NCI-H748 treated with DMSO at 0.1 percent for 48 hours (cell line): ENCODE measurements at regions not wholly inside any gene's neighbourhood (a gene's known extent, or its start where the extent isn't known, plus 50 kb on each side); places are given as distances from the start of the nearest gene placed in this dataset.
"Not testable (repeated sequence)": the region's sequence is repeated elsewhere in the genome, so short reads cannot be mapped to it uniquely, and the experiment has no call there.

Experiments used
- DNase-seq: peaks from one replicate; lab custom pipeline; 2025; lab: John Stamatoyannopoulos, UW

DNA sequence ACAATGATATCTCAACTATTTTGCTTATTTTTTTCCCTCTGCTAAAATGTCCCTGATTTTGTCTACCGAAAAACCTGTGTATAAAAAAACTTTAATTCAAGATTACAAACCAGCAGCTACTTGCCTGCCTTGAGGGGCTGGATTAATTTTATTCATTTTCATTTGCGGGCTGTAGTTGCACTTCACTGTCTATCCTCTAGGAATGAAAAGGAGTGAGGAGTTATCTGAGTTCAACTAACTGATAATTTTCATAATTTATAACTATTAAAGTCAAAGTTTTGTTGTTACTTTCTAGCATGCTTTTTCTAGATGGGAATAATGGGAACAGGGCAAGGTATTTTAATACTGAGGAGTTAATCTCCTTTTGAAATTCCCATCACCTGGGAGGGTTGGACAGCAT lies 50.3 kb upstream of the AGTPBP1 start:
- DNase-seq, result not testable (repeated sequence)

DNA sequence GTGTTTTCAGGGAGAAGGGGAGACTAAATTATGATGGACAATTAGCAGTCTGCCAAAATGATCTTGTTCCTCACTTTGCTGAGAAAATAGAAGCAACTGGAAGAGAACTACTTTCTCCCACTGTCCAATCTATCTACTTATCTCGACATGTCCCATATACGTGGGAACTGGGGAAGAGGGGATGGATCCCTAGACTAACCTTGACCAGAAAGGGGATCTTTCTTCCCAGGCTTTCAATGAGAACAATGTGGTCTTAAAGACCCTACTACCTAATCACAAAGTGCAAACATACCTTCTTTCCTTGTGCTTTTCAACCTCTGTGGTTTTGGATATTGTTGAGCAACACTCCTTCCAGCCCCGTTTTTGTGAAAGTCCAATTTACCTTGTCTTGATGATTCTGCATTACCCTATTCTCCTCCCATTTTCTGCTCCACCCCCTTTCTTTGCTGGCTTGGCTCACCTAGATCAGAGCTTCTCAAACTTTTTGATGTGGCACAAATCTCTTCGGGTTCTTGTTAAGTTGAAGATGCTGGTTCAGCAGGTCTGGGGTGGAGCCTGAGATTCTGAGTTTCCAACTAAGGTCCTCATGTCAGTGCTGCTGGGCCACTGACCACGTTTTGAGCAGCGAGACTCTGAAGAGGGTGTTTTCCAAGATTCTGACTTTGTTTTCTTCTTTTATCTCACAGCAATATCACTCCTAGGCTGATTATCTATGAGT lies 61.4 kb upstream of the AGTPBP1 start:
- DNase-seq, result not testable (repeated sequence)

- not testable (repeated sequence) for DNase-seq
Observed at GRCh38 chr9:85804847-85805133, 63.0 kb upstream of the AGTPBP1 start.

DNA sequence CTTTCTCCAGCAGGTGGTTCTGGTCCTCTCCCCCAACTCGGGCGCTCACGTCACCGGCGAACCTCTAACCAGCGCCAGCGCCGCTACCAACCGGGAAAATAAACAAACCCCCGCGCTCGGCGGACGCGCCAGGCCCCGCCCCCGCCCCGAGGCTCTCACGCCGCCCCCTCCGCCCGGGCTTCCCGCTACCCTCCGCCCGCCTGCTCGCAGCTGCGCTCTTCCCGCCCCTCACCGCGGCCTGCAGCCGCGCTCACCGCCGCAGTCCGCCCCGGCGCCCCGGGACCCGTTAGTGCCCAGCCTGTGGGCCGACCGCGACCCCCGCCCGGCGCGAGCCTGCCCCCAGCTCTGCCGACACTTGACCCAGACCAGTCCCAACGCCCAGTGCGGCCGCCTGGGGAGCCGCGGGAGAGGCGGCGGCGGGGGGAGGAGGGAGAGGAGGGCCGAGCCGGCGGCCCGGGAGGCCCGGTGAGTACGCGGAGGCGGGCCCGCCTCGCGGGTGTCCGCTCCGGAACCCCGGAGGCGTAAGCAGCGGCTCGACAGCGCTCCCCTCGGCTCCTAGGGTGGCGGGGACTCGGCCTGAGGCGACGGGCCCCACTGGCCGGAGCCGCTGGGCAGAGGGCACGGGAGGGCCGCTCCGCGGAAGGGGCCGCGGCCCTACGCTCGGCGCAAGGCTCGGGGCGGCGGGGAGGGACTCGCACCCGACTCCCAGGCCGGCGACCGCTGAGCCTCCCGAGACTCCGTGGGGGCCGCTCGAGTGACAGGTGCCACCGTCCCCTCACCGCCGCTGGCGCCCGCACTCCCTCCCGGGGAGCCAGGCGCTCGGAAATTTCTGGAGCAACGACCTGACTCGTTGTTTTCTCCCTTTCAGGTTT lies 63.6 kb upstream of the AGTPBP1 start:
- peak; percentile 21 for DNase-seq

- not testable (repeated sequence) for DNase-seq
Observed at GRCh38 chr9:85808329-85808728, 66.6 kb upstream of the AGTPBP1 start.

GRCh38 chr9:85813388-85813787 lies 71.6 kb upstream of the AGTPBP1 start:
- DNase-seq, result not testable (repeated sequence)

GRCh38 chr9:85814800-85815199 lies 73.0 kb upstream of the AGTPBP1 start:
- DNase-seq, result not testable (repeated sequence)

DNA sequence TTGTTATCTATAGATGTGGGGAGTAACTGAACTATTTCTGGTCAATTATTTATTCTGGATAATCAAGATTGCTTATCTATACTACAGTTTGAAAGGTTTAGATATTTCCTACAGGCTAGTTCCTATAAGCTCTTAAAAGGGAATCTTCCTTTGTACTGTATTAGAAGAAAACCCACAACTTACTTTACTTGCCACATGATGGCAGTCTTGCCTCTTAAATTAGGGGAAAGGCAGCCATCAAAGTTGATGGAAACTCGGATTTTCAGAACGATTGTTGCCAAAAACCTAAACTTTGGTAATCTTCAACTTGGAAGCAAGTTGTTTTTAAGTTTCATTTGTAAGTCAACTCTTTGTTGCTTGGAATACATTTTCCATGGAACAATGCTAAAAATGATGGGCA lies 77.2 kb upstream of the AGTPBP1 start:
- DNase-seq, result peak; percentile 3

GRCh38 chr9:85820598-85820997 lies 78.8 kb upstream of the AGTPBP1 start:
- not testable (repeated sequence) for DNase-seq

DNA sequence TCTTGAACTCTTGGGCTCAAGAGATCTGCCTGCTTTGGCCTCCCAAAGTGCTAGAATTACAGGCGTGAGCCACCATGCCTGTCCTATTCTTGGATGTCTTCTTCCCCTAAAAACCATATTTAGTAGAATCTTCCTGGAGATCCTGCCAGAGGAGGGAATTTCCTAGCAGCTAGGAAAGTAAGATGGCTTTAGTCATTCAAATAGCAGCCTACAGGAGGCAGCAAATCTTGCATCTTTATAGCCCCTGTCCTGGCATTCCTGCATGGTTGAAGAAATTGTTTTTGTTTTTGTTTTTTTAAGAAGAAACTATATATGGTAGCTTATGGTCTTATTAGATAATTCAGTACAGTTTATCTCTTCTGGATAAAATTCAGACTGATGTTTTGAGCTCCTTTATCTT lies 83.2 kb upstream of the AGTPBP1 start:
- not testable (repeated sequence) for DNase-seq

GRCh38 chr9:85834591-85834990 lies 92.8 kb upstream of the AGTPBP1 start:
- not testable (repeated sequence) for DNase-seq

DNA sequence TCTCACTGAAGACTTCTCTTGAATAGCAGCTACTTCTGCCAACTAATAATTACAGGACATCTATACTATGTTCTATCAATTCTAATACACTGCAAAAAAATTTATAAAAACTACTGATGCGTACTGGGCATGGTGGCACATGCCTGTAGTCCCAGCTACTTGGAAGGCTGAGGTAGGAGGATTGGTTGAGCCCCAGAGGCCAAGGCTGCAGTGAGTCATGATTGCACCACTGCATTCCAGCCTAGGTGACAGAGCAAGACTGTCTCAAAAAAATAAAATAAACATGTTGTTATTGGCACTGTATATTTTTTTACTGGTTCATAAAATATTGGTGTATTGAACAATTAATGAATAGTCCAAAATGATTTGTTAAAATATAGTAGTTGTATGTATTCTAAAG lies 97.0 kb upstream of the NAA35 start:
- not testable (repeated sequence) for DNase-seq

DNA sequence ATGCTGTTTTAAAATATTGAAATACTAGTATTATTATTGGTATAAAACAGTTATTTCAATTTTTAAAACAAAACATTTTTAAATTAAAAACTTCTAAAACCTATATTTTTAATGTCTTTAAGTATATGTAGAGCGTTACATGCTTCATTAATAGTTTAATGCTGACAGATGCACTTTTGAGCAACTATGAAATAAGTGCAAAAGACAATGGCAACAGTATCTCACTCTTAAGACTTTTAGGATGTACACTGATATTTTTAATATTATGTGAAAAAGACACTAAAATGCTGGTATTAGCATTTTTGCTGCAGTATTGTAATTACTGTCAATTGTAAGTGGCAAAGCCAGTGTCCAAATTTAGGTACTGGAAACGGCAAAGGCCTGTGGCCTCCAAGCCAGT lies 93.2 kb upstream of the NAA35 start:
- DNase-seq, result not testable (repeated sequence)

DNA sequence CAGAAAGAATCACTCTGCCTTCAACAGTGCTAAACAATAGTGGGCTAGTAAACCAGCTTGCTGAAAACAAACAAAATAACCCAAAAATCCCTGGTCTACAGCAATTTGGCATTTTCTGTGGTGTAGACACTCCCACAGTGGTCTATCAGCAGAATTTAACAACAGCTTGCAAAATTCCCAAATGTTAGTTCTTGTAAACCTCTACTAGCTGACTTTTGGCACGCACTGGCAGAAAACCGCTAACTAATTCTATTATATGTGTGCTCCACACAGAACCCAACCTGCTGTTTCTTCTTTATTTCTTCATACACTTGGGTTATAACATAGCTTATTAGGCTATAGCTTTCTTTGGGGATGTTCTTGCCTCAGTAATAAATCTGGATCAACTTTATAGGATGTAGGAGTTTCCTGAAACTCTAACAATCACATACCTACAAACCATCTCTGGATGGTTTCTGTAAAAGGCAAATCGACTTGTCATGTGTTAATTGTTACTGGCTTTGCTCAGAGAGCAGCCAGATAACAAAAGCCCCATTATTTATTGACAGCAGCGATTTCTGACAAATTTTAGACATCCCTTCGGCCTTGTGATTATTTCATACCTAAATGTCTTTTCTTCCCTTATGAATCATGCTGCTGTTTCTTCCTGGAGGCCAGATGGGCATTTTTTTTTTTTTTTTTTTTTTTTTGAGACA lies 82.7 kb upstream of the NAA35 start:
- DNase-seq, result no peak

GRCh38 chr9:85859765-85860164 lies 81.2 kb upstream of the NAA35 start:
- no peak for DNase-seq

- not testable (repeated sequence) for DNase-seq
Observed at GRCh38 chr9:85861882-85862281, 79.1 kb upstream of the NAA35 start.

DNA sequence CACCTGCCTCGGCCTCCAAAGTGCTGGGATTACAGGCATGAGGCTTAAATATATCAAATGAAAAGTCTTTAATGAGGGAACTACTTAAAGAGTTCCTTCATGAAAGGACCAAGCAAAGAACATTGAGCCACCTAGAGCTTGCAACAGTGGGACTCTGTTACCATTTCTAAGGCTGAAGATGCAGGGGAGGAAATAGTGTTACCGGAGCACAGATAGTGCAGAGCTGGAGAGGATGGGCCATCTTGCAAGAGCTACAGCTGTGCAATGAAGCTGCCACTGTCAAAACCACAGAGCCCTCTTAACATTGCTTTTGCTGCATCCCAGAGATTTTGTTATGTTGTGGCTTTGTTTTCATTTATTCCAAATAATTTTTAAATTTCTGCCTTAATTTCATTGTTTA lies 77.1 kb upstream of the NAA35 start:
- DNase-seq, result no peak

- DNase-seq, result no peak
Observed at GRCh38 chr9:85871008-85871407, 69.9 kb upstream of the NAA35 start.

DNA sequence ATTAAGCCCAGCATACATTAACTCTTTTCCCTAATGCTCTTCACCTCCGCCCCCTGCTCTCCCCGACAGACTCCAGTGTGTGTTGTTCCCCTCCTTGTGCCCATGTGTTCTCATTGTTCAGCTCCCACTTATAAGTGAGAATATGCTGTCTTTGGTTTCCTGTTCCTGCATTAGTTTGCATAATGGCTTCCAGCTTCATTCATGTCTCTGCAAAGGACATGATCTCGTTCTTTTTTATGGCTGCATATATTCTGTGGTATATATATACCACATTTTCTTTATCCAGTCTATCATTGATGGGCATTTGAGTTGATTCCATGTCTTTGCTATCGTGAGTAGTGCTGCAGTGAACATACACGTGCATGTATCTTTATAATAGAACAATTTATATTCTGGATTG lies 69.3 kb upstream of the NAA35 start:
- not testable (repeated sequence) for DNase-seq

DNA sequence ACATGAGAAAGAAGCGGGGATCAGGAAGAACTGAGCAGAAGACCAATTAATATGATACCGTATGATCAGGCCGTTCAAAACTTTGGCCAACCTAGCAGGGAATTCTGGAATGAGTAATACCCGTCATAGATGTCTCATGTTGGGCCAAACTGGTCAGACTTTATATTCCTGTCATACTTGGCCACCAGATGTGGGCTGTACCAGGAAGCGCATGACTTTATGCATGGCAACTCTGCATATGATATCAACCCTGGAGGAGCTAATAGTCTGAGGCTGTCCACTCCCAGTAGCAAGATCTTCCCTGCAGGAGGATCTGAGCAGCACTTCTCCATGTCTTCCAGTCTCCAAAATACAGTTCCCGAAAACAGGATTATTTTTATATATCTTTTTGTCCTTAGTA lies 68.5 kb upstream of the NAA35 start:
- DNase-seq, result no peak

GRCh38 chr9:85876628-85877027 lies 64.3 kb upstream of the NAA35 start:
- DNase-seq, result no peak

GRCh38 chr9:85878872-85879597 lies 61.9 kb upstream of the NAA35 start:
- DNase-seq, result not testable (repeated sequence)
